ENCODE measurements at regions not wholly inside any gene's neighbourhood (a gene's known extent, or its start where the extent isn't known, plus 50 kb on each side); places are given as distances from the start of the nearest gene placed in this dataset.
"Not testable (repeated sequence)": the region's sequence is repeated elsewhere in the genome, so short reads cannot be mapped to it uniquely, and the experiment has no call there.

DNA sequence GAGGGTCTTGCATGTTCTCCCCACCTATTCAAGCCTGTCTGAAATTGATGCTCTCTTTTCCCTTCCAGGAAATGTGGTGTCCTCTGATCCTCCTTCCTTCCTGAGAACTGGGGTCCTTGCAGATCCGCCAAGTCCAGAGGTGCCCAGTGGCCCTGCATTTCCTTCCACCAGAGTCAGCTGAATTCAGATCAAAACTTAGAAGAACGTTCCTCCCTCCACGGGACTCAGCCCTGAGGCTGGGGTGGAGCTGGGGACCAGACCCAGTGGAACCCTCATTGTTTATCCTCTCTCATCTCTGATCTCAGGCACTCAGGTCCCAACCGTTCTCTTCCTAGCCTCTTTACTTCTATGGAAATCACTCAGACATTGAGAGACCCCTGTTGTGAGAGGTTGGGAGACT is 477.3 kb downstream of the TSHZ3 start:
- DNase-seq (ENCODE audit: low read depth in 2 of 2): no peak

- no peak for DNase-seq (ENCODE audit: low read depth in 2 of 2)
Measured at GRCh38 chr19:30870876-30871275, 478.4 kb downstream of the TSHZ3 start.

DNA sequence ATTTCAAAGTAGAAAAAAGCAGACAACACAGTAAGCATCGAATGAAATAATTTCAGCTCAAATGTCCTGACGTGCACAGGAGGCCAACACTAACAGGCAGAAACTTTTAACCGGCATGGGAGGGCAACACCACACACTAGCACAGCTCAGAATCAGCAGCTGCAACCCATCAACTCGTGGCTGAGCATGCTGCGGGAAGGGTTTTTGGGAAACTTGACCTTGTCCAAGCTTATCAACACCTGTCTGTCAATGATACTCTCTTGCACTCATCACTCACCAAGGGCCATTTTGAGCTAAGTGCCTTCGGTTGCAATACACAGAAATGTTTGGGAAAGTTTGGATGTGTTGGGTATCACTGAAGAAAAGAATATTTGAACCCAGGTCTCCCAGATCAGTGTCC is 483.7 kb downstream of the TSHZ3 start:
- DNase-seq (ENCODE audit: low read depth in 2 of 2): no peak

GRCh38 chr19:30864391-30865215 is 484.6 kb downstream of the TSHZ3 start:
- DNase-seq (ENCODE audit: low read depth in 2 of 2): no peak

GRCh38 chr19:30862876-30863275 is 486.4 kb downstream of the TSHZ3 start:
- DNase-seq (ENCODE audit: low read depth in 2 of 2): no peak

GRCh38 chr19:30861919-30862318 is 487.3 kb downstream of the TSHZ3 start:
- no peak for DNase-seq (ENCODE audit: low read depth in 2 of 2)

DNA sequence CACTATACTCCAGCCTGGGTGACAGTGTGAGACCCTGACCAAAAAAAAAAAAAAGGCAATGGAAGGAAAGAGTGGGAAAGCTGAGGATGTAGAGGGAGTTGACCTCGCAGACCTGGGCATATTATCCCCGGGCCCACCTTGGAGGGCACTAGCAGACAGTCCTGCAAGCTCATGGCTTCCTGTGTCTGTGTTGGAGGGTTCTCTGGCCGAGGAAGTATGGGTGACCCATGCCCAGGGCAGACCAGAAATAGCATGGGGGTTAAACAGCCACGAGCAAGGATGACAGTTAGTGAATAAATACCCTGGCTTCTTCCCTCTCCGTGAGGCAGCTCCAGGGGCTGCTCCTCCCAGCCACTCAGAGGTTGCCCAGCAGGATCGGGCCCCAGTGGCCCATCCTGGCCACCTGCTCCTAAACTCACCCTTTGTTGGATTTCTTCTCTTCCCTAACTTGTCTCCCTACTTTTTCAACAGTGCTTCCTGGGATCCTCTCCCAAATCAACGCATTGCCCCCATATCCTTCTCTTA is 485.8 kb downstream of the ZNF536 start:
- no peak for DNase-seq (ENCODE audit: low read depth in 2 of 2)

- DNase-seq (ENCODE audit: low read depth in 2 of 2): no peak
Measured at GRCh38 chr19:30857388-30857787, 485.2 kb downstream of the ZNF536 start.

GRCh38 chr19:30856786-30857185 is 484.6 kb downstream of the ZNF536 start:
- no peak for DNase-seq (ENCODE audit: low read depth in 2 of 2)

- DNase-seq (ENCODE audit: low read depth in 2 of 2): no peak
Measured at GRCh38 chr19:30856376-30856775, 484.2 kb downstream of the ZNF536 start.

DNA sequence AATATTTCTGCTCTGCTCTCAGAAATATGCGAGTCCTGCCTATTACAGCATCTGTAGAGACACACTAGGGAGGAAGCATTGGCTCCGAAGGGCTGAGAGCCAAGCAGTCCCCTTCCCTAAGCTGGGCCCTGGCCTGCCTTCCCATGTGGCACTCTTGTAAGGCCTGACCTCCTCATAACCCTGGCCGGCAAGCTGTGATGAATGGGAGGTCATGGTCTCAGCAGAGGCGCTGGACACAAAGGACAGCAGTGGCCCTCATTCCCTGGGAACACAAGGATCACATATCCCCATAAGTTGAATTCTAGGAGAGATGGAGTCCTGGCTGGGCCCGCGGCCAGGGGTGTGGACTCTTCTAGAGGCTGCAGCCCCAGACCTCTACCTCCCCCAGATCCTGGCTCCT is 483.3 kb downstream of the ZNF536 start:
- no peak for DNase-seq (ENCODE audit: low read depth in 2 of 2)

- DNase-seq (ENCODE audit: low read depth in 2 of 2): no peak
Measured at GRCh38 chr19:30854661-30855060, 482.5 kb downstream of the ZNF536 start.

GRCh38 chr19:30854207-30854606 is 482.0 kb downstream of the ZNF536 start:
- no peak for DNase-seq (ENCODE audit: low read depth in 2 of 2)

- DNase-seq (ENCODE audit: low read depth in 2 of 2): no peak
Measured at GRCh38 chr19:30853036-30853435, 480.9 kb downstream of the ZNF536 start.

- DNase-seq (ENCODE audit: low read depth in 2 of 2): no peak
Measured at GRCh38 chr19:30852168-30852567, 480.0 kb downstream of the ZNF536 start.

DNA sequence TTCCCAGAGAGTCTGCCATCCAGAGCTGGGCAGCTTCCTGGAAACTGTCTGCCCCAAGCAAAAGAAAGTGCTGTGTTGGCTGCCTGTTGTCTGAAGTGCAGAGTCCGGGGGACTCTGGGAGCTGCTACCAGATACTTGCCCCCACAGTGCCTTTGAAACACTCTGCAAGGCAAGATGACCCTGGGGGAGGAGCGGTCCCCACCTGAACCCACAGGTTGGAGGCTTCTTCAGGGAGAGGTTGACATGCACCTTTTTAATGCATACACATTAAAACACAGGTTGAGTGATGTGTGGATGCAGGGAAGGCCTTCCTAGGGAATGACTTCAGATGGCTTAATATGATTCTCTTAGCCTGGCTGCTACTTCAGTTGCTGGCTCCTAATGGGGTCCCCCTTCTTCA is 479.5 kb downstream of the ZNF536 start:
- no peak for DNase-seq (ENCODE audit: low read depth in 2 of 2)

DNA sequence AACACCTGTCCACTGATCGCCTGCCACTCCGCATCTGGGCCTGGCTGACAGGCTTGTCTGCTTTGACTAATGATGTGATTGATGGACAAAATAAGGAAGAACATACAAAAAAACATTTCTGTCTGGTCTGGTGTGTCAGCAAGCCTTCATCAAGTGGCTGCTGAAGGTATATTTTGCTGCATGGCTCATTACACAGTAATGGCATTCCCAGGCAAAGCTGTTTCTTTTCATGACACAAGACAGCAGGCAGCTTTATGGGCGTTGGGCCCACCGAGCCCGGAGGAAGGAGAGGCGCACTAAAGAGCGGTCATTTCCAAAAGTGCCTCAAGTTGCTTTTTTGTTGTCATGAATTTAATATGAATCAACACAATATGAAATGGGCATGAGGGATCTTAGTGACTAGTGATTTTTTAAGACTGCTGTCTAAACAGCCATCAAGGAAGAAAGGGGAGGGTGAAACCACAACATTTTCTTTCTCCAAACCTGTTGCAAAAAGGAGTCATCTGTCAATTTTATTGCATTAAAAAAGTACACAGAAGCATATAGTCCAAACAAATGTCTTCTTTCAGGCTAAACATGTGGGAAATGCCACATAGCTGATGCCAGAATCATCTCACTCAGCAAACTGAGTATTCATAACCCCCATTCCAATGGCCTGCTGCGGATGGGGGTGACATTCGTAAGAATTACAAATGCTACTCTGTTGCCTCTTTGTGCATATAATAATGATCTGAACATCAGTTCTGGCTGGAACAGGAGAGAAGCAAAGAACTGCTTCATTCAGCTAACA is 476.6 kb downstream of the ZNF536 start:
- no peak for DNase-seq (ENCODE audit: low read depth in 2 of 2)

DNA sequence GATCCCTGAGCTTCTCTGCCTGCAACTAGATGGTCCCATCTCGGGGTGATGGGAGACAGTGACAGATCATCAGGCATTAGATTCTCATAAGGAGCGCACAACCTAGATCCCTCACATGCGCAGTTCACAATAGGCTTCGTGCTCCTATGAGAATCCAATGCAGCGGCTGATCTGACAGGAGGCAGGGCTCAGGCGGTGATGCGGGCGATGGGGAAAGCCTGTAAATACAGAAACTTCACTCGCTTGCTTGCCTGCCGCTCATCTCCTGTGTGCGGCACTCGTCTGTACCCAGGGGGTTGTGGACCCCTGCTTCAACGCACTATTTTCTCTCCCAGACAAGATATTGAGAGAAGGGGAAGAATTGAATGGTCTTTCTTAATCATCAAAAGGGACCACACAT is 473.9 kb downstream of the ZNF536 start:
- DNase-seq (ENCODE audit: low read depth in 2 of 2): no peak

DNA sequence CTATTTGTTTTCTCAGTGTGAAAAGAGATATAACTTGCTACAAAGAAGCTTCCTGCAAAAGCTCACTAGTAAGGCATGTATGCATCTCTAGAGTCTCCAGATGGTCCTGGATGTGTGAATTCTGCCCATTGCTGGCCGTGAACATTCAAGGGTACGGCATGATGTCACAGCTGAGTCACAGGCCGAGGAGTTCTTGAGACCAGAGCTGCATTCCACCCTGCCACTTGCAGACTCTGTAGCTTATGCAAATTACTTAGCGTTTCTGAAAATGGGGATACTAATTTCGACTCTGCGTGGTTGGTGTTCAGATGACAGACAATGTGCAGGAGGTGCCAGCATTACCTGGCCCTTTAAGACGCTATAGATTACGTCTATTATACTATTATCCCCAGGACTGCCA is 470.7 kb downstream of the ZNF536 start:
- no peak for DNase-seq (ENCODE audit: low read depth in 2 of 2)

- DNase-seq (ENCODE audit: low read depth in 2 of 2): no peak
Measured at GRCh38 chr19:30841934-30842333, 469.8 kb downstream of the ZNF536 start.

- no peak for DNase-seq (ENCODE audit: low read depth in 2 of 2)
Measured at GRCh38 chr19:30830875-30831274, 458.7 kb downstream of the ZNF536 start.

GRCh38 chr19:30825505-30825904 is 453.3 kb downstream of the ZNF536 start:
- DNase-seq (ENCODE audit: low read depth in 2 of 2): not testable (repeated sequence)

DNA sequence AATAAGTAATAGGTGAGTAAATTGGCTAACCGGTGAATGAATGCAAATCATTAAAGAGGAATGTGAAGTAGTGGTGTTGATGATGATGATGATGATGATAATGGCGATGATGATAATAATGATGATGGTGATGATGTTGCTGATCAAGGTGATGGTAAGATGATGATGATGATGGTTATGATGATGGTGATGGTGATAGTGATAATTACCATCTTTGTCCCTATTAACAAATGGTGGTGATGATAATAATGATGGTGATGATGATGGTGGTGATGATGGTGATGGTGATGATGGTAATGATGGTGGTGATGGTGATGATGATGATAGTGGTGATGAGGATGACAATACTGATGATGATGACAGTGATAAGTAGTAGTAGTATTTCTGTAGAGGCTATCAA is 452.6 kb downstream of the ZNF536 start:
- DNase-seq (ENCODE audit: low read depth in 2 of 2): no peak
